DMS114 treated with DMSO at 0.1 percent for 48 hours (cell line): ENCODE measurements at regions not wholly inside any gene's neighbourhood (a gene's known extent, or its start where the extent isn't known, plus 50 kb on each side); places are given as distances from the start of the nearest gene placed in this dataset.
"Not testable (repeated sequence)": the region's sequence is repeated elsewhere in the genome, so short reads cannot be mapped to it uniquely, and the experiment has no call there.

Source experiments
- DNase-seq: peaks from one replicate; lab custom pipeline; 2025; ENCODE audit not compliant: unreplicated experiment; lab: John Stamatoyannopoulos, UW

DNA sequence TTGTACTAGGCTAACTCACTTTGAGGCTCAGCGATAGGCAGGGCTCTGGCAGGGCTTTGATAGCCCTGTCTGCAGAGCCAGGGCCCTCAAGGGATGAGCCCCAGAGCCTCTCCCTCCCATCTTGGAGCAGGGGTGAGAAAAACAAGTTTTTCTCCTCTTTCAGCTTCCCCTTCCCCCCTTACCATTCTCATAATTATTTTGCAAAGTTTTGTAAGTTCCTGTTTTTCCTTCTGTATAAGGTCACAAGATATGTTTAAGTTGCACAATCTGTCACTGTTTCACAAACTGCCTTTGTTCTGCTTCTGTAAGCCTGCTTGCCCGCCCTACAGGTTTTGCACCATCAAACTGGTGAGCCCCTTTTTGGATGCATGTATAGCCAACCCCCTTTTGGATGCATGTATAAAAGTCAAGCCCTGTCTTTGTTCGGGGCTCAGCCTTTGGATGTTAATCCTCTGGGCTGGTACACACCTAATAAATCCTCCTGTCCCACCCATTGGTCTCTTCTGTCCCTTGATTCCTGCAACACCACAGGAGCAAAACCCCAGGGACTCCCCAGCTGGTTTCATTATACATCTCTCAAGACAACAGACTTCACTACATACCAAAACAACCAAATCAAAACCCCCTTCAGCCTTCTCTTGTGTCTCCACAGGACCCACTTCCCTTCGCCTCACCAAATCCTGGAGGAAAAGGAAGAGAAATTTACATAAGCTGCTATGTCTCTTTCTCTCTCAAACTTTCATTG is 52.5 kb upstream of the RESF1 start:
- DNase-seq: no peak

DNA sequence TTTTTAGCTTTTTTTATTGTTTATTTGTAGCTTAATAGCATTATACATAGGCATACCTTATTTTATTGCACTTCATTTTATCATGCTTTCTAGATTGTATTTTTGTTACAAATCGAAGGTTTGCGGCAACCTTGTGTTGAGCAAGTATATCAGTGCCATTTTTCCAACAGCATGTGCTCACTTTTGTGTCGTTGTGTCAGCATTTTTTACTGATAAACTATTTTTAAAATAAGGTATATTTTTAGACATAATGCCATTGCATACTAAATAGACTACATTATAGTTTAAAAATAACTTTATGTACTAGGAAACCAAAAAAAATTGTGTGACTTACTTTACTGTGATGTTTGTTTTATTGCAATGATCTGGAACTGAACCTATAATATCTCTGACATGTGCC is 56.2 kb upstream of the RESF1 start:
- no peak for DNase-seq

DNA sequence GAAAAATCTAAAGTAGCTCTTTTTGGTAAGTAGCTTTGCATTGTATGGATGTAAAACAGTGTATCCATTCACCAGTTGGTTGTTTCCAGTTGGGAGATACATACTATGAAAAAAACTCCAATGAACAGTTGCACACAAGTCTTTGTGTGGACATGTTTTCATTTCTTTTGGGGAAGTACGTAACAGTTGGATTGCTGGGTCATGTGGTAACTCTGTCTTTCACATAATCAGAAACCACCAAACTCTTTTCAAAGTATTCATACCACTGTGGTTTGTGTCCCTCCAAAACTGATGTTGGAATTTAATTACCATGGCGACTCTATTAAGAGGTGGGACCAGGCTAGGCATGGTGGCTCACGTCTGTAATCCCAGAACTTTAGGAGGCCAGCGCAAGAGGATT is 58.9 kb upstream of the RESF1 start:
- DNase-seq: no peak

DNA sequence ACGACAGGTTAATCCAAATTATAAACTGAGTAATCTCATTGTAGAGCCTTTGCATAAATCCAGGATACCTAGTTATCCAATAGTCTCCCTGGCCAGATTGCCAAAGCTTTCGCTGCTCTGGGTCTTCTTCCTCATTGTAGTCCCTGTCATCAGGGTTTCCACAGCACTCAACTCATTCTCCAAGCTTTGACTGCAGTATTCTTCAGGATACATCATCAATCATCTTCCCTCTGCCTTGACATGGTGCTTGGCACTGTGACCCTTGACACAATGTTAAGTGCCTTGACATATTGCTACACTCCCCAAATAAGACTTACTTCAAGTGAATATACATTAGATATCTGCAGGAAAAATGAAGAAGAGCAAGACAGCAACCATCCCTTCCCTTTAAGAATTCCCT is 60.1 kb upstream of the RESF1 start:
- DNase-seq: no peak

DNA sequence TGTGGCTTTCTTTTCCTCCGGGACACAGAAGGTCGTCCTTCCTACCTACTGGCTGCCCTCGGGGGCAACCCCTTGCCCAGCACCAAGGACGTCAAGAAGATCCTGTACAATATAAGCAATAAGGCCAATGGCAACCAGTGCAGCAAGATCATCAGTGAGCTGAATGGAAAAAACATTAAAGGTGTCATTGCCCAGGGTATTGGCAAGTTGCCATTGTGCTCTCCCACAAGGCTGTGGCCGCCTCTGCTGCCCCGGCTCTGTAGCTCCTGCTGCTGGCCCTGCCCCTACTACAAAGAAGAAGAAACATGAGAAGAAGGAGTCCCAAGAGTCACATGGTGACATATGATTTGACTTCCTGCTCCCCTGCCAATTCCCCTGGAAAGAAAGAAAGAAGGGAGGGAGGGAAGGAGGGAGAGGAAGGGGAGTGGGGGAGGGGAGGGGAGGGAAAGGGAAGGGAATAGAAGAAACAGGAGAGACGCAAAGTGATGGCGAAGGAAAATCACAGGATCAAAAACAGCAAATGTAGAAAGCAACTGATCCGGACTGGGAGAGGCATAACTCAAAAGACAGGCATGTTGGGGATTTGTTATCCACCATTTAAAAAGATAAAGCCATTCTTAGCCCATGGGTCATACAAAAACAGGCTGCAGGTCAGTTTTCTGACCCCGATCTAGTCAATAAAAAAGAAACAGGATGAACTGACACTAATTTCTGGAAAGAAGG is 61.3 kb upstream of the RESF1 start:
- no peak for DNase-seq

DNA sequence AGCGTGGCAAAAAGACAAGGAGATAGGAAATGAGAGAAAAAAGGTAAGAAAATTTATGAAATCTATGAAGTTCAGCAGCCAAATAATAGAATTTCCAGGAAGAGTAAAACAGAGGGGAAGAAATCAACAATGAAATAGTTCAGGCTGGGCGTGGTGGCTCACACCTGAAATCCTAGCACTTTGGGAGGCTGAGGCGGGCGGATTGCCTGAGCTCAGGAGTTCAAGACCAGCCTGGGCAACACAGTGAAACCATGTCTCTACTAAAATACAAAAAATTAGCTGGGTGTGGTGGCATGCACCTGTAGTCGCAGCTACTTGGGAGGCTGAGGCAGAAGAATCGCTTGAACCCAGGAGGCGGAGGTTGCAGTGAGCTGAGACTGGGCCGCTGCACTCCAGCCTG is 62.1 kb upstream of the RESF1 start:
- not testable (repeated sequence) for DNase-seq

DNA sequence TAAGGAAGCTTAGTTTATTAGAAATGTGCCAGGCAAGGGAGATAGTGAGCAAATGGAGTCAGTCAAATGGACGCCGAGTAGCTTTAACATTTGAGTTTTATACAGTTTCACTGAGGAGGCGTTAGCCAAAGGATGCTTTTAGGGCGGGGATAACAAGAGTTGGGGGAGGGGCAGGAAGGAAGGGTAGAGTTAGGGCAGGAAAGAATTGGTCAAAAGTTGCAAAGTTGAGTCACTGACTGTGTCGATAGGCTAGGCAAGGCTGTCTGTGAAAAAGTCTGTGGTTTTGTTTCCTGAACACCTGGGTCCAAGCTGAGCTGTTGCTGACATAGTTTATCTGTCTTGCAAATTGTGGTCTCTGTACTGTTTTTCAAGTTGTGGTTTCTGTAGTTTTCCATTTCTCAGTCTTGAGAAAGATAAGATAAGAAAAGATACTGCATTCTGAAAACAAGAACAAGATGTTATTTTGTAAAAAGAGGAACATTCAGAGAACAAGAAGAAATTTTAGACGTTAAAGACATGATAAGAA is 62.6 kb upstream of the RESF1 start:
- no peak for DNase-seq

DNA sequence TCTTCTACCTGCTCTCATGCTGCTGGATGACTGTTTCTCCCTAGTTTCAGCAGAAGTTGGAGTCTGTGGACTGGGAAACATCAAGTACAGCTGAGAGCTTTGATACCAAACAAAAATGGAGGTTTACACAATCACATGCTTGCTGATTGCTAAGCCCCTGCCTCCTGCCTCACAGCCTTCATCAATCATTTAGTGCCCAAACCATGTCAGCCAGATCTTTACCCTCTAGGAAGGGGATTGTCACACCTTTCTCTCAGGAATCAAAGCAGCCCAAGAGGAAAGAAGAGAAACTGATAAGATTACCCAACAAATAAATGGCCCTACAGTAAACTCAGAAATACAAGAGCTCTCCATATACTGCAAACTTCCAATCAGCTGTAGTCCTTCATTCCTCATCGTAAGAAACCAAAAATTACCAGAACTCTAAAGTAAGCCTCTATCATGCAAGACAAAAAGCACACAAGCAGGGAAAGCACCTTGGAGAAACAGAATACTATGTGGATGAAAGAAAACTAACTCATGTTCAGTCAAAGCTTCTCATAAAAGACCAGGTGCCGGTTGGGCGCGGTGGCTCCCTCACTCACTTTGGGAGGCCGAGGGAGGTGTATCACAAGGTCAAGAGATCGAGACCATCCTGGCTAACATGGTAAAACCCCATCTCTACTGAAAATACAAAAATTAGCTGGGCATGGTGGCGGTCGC is 63.6 kb upstream of the RESF1 start:
- DNase-seq: no peak

DNA sequence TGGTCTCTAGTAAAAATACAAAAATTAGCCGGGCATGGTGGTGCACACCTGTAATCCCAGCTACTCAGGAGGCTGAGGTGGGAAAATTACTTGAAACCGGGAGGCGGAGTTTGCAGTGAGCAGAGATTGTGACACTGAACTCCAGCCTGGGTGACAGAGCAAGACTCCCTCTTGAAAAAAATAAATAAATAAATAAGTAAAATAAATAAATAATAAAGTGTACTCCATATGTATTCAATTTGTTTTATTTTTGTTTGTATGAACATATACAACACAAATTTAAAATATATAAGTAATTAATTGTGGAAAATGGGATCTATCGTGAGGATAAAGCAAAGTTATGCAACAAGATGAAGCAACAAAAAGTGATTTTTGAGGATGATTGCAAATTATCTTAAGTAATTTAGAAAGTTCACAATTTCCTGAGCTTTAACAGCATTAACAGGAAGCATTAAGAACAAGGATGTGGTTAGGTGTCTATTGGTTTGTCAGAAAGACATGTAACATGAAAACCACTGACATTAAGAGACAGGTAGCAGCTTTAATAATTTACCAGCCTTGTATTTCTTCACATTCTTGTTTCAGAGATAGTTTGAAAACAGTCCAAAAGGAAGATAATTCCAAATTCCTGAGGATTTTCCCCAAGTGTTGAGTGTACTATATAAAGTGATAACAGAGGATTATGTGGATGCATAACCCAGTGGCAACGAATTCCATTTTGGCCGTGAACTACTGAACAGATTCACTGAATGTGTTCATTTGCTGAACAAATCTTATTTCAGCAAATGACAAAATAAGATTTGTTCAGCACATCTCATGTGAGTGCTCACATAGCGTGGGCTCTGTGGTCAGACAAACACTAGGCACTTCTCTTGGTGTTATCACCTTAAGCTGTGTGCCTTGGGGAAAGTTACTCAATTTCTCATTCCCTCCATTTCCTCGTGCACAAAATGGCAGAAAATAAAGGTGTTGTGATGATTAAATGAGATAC is 68.6 kb upstream of the RESF1 start:
- DNase-seq: no peak

DNA sequence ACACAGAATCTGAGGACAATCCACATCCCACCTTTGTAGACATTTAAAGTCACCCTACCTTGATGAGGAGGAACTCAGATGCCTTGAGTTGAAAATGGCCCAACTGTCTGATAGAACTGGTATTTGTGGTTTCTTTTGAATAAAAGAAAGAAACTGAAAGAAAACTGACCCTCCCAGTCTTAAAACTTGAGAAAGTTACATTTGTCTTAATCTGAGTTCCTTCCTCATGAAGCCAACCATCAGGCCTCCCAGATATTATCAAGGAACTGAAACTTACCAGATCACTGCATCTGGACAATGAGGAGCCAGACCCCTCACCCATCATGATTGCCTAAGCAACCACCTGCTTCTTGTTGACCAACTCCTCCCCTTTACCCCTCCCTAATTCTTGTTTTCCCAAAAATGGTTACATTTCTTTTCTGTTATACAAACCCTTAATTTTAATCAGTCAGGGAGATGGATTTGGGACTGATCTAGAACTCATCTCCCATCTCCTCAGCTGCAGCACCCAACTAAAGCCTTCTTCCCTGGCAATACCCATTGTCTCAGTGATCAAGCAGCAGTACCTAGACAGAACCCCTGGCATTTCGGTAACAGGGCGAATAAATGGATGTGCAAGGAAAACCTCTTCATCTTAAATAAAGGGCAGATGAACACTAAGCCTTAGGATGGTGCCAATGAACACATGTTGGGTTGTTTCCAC is 72.0 kb upstream of the RESF1 start:
- no peak for DNase-seq

DNA sequence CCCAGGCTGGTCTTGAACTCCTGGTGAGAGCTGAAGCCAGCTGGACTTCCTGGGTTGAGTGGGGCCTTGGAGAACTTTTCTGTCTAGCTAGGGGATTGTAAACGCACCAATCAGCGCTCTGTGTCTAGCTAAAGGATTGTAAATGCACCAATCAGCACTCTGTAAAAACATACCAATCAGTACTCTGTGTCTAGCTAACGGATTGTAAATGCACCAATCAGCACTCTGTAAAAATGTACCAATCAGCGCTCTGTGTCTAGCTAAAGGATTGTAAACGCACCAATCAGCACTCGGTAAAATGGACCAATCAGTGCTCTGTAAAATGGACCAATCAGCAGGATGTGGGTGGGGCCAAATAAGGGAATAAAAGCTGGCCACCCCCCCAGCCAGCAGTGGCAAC is 76.5 kb upstream of the RESF1 start:
- not testable (repeated sequence) for DNase-seq

DNA sequence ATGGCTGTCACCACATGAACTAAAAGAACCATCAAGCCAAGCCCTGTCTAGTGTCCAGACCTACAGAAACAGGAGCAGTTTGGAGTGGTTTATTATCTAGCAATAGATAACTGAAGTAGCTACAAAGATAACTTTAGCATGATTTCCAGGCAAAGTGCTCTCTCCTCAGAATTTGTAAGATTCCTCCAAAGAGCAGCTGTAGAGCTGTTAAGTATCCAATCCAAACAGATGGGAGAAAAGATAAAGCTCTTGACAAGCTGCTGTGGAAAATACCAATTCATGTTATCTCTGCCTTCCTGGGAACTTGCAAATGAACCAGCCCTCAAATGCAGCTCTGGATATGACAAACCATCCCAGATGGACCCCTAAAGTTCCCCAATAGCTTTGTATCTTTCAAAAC is 78.9 kb upstream of the RESF1 start:
- no peak for DNase-seq

DNA sequence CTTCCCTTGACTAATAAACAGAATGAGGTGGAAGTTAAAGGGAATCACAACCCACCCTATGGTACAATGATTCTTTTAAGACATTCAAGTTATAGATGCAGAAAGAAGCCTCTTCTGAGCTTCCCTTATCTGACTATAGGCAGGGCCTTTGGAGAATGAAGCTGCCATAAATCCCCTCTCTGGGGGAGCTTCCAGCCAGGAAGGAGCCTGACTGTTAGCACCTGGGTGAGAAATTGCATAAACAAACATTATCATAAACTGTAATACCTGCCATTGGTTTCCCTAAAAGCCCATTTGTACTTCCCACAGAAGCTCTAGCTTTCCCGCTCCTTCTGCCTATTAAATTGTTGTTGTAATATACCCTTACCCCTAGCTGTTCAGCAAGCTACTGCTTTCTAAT is 81.3 kb upstream of the RESF1 start:
- no peak for DNase-seq

DNA sequence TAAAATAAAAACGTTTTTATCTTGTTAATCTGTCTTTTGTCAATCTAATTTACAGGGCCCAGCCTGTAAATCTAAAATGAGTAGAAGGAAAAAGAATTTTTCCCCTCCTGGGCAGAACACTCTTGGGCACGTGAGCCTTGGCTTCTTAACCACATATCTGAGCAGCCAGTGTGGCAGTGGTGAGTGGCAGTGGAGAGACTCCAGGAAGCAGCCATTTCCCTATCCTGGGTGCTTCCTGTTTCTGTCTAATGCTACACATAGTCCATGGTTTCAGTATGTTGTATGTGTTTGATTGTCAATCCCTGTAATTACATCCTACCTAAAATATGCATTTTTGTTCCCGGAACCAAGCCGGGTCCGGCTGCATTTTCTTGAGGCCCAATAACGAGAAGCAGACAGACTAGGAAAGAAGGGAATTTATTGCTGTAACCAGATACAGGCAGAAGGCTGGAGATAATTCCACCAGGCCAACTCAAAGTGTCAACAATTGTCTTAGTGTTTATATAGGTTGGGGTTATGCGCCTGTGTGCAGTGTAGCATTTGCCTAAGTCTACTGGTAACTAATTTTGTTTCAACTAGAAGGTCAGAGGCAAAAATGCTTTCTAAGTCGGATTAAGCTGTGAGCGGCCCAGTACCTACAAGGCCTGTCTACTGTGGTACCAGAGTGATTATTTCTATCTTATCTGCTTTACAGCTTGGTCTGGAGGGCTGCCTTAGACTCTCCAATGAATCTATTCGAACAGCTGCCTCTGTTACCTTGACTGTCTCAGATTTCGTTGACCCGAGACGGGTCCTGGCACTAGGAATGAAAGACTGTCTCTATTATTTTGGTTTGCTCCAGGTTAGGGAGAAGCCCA is 82.4 kb upstream of the RESF1 start:
- no peak for DNase-seq

DNA sequence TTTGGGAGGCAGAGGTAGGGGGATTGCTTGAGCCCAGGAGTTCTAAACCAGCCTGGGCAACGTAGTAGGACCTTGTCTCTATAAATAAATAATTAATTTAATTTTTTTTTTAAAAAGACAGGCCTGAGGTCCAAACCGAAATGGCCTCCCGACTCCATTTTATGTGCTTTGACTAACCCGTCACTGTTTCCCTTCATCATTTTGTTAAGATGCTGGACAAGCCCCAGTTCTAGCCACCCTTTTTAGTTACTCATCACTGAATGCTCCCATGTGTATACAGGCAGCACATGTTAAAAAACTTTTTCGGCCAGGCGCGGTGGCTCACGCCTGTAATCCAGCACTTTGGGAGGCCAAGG is 83.6 kb upstream of the RESF1 start:
- DNase-seq: no peak

DNA sequence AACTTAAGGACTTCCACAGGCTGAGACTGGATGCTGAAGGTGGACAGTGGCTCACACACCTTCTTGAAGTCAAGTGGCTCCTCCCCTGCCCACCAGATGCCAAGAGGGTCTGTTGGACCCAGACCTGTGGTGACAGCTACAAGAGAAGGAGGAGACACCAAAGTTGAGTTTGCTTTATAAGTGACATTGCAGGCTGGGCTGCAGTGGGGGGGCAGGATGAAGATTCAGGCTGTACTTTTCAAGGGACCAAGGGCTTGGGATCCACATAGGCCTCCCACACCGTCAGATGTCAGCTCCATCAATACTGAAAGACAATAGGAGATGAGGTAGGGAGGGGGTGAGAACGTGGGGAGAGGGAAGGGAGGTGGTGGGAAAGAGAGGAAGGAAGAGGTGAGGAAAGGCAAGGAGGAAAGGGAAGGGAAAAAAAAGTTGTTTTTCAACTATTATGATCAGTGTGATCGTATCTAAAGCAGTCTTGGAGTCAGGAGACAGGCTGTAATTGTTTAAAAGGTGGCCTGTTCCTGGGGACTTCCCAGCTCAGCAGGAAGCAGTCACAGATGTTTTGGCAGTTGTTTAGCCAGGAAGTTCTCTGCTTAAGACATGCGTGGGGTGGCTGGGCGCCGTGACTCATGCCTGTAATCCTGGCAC is 84.1 kb upstream of the RESF1 start:
- no peak for DNase-seq

DNA sequence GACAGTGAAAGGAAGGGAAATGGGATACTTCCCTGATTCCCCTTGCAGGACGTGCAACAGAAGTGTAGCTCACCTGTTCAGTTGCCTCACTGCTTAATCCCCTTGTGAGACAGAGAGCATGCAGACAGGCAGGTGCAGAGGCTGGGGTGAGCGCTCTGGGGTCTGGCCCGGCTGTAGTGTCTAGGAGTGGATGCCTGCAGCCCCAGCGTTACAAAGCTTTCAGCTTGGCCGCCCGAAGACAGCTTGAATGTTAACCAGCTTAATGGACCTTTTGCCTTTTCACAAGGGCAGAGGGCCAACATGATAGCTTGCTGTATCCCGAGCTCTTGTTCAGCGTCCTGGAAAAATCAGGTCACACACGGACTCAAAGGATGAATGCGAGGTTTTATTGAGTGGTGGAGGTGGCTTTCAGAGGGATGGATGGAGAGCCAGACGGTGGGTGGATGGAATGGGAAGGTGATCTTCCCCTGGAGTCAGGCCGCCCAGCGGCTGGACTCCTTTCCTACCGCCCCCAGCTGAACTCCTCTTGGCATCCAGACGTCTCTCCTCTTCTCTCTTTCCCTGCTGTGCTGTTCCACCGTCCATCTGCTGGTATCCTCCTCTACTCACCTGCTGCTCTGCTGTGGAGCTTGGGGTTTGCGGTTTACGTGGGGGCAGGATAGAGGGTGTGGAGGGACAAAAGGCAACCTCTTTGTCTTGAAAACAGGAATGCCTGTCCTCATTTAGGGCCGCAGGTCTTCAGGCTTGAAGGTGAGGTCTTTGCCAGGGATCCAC is 86.2 kb upstream of the RESF1 start:
- DNase-seq: no peak

DNA sequence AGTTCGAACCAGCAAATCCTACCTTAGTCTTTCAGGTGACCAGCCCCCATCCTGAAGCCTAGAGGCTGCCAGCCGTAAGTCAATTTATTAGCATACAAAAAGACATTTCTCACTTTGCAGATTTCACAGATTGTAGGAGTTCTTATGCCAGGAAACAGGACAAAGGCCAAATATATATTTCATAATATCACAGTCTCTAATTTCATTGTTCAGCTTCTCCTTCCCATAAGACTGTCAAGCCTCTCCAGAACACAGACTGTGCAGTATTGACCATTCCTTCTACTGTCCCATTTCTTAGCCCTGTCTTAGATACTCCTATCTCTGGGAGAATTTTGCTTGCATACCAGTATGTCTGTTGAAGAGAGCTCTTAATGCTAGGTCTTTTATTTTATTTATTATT is 89.2 kb upstream of the RESF1 start:
- DNase-seq: no peak
